GM19395 (cell line): ENCODE measurements at regions not wholly inside any gene's neighbourhood (a gene's known extent, or its start where the extent isn't known, plus 50 kb on each side); places are given as distances from the start of the nearest gene placed in this dataset.

ENCODE experiments used
- ATAC-seq: cut with Tn5 transposase; IDR thresholded peaks from one replicate; pipeline ENCODE4 v1.9.1; 2021; ENCODE audit warnings: mild to moderate bottlenecking, moderate library complexity; ENCODE audit not compliant: unreplicated experiment

DNA sequence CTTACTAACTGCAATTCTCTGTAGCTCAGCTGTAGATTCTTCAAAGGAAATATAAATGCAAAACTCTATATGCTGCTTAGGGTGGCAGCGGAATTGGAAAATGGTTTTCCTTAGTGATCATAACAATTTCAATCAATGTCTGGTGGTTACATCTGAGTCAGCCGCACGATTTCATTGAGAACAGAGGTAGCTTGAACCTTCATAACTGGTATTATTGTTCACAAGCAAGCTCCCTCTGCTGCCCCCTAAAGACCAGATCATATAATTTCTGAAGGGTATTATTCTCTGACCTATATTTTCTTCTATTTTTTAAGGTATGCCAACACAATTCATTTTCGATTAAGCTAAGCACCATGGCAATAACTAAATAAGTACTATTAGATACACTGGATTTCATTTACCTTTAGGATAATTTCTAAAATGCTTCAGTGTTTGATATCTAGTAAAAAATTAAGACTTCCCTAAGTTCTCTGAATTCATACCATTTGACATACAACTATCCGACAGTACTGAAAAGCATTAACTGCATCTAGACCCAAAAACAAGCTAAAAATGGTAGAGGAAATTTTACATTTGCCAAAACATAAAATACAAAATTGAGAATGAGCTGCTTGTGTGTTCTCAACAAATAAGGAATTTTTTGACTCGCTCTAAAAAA lies 181.1 kb upstream of the SPEF2 start:
- ATAC-seq, result no peak

DNA sequence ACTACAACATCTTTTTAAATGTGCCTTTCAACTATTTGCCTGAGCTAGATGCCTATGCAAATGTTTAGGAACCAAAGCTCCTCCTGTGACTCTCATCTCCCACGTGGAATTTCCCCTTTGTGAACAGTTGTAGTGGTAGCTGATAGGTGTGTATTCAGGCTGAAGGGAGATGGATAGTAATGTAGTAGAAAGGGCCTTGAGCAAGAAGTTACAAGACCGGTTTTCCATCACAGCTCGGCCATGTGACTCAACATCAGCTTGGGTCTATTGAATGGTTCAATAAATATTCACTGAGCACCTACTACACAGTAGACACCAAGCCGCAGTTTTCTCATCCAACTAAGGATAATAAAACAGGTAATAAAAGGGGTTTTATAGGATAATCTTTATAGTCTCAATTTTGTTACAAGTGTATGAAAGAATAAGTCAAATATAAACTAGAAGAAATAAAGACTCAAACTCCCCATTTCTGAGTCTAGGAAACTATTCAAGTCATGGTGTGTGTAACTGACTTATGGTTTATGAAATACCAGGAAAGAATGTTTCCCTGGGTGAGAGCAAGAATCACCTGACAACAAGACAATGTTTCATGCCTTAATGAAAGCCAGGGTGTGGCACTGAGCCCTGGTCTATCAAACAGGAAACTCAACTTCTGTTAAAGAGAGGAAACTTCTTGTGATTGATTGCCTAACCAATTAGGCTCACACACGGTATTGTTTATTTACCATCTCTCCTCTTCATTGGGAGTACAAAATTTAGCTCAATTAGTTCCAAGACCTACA lies 187.1 kb upstream of the SPEF2 start:
- no peak for ATAC-seq

DNA sequence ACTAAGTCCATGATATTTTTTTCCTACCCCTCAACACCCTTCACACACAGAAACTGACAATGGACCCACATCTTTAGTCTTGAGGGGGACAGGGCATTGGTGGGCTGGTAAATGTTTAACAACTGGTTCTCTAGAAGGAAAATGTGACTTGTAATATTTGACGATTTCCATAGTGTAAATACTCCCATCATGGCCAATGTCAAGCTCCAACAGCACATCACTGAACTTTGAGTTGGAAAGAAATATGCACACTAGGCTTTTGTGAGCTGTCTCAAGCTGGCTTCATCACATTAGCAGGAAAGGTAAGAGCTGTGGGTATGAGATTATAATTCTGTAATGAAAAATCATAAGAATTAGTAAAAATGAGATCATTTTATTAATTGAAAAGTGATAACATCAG lies 189.9 kb upstream of the PRLR start:
- ATAC-seq, result no peak

DNA sequence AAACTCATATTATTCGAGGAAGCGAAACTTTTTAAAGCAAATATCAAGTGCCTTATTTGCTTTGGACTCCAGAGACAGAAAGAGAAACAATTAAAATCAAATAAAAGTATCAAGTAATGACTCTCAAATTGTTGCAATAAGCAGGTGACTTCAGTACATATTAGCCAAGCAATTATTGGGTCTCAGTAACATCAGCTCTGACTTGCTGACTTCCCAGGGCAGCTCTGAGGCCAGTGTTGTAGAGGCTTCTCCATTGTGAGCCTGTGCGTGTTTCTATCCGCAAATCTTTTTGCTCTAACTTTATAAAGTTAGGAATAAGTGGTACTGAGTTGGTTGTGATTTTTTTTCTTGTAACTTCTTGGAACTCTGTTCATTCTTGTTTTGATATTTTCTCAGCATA lies 186.8 kb upstream of the PRLR start:
- no peak for ATAC-seq

DNA sequence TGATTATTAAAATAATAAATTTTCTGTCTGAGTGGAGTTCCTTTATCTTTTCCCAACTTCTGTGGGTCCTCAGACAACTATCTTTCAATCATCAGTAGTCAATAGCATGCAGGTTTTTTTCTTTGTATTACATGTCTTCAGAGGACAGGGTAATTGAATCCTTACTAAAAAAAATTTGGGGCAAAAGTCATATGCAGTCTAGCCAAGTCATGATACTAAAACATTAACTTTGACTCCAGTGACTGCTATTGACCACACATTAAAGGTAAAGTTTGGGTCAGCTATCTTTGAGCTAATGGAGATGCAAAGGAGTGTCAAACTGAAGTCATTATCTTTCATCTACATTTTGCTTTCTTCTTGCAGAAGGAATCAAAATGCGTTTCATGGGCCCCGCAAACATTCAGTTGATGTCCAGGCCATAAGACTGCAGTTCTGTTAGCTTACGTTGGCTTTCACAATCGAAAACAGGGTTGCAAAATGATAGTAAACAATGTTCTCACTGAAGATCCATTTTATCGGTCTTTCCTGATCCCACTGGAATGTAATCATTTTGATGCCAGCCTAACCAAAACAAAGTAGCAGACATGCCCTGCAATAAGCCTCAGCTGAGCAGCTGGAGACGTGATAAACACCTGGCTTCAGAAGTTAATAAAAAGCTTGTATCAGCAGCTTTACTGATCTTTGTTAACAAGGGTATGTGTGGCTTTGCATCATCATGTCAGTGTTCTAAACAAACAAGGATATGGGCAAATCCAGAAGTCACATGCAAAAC lies 186.1 kb upstream of the PRLR start:
- no peak for ATAC-seq

DNA sequence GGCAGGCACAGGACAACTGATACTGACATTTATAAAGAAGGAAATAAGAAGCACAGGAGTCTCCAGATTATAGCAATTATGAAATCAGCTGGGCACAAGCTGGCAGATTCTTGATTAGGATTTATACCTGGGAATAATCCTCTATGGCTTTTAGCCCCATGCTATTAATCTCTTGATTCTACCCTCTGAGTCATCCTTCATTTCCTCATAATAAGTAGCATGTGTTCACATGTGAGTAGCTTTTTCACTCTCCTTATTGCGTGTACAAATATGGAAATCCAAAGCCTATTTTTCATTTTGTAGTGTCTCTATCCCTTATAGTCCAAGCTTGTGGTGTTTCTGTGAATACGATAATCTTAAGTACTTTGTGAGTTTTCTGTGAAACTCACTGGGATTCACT lies 185.0 kb upstream of the PRLR start:
- no peak for ATAC-seq

DNA sequence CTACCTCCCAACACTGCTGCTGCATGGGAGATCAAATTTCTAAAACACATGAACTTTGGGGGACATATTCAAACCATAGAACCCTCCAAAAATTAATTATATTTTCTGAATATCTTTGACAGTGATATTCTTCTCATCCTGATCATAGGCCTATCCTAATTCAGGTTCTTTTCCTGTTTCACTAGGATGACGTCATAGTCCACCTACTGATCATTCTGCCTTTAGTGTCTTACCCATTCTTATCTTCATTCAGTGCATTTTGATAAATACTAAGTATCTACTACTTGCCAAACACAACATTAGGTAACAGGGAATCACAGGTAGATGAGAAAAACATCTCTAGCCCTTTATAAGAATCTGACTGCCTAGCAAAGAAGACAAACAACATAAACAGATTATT lies 179.1 kb upstream of the PRLR start:
- ATAC-seq, result no peak

DNA sequence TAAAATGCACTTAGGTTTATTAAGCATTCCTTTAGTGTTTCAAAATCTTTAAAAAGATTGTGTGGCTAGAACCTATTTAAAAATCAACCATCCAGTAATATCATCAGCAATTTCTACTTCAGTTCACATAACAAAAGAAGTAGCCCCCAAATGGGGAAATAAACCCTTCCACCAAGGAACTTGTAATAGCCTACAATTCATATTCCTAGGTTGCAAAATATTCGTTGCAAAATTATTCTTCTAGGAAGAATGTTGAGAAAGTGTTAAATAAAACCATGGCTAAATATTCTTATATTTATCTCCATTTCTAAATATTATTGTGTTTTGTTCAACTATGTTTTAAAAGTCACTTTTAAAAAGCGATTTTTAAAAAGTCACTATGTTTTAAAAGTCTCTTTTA lies 177.9 kb upstream of the PRLR start:
- no peak for ATAC-seq

DNA sequence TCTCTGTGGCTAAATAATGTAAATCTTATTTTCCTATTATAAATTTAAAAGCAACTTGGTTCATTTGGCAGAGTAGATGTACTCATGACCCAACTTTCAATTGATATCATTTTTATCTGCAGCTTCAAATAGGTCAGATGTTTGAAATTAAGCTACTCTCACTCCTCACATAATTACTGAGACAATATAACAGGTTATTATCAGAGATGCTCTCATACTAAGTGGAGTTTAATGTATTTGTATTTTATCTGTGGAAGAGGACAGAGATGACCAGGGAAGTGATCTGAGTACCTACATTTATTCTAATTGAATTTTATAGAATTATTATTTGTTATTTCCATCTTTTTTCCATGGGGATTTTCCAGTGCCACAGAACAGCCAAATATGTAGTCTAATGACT lies 177.4 kb upstream of the PRLR start:
- ATAC-seq, result no peak

DNA sequence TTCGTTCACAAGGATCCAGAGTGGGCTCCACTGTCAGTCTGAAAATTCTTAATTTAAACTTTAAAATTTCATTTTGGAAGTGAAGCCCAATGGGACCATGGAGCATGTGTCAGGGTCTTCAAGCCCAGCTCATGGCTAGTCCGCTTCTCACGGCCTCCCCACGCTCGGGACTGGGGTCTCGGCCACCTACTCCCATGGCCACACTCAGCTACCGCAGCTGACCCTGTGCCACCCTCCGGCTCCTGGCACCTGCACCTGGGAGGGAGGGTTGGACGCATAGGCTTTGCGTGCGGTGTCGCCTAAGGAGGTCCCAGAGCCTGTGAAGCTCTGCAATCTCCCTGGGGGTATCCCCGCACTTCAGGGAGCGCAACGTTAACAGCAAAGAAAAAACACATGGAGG lies 175.7 kb upstream of the PRLR start:
- ATAC-seq, result no peak

DNA sequence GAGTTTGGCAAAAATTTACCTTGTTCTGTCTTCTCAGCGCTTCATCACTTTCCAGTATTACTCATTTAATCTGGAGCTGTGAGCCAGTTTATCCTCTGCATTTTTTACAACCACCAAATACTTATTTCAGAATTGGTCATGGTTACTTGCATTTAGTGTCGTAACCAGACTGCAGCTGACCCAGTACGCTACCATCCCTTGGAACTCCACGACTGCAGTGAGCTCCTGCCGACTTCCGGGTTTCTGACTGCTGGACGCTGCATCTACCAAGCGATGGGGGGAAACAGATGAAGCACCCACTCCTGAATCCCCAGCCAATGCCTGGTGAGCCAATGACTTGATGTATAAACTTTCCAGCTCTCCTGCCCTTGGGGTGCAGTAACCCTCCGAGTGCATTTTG lies 174.4 kb upstream of the PRLR start:
- no peak for ATAC-seq

DNA sequence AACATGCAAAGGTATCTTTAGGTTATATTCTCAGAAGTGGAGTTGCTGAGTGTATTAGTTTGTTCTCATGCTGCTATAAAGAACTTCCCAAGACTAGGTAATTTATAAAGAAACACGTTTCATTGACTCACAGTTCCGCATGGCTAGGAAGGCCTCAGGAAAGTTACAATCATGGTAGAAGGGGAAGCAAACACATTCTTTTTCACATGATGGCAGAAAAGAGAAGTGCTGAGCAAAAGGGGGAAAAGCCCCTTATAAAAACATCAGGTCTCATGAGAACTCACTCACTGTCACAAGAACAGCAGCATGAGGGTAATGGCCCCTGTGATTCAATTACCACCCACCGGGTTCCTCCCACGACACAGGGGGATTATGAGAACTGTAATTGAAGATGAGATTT lies 163.6 kb upstream of the PRLR start:
- ATAC-seq, result no peak

DNA sequence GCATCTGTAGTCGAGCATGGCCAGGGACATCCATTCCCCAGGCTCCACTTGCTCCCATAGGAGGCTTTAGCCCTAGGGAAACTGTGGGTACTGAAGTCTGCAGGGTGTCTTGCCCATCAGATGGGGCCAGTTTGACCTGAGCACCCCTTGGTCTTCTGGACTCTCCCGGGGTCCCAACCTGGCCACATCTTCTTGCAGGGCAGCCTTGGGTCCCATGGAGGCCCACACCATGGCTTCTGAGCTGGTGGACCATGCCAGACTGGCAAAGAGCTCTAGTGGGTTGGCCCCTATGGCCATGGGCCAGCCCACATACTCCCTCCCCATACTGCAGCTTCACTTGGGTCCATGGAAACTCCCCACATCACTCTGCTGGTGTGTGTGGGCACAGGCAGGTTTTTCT lies 154.4 kb upstream of the PRLR start:
- no peak for ATAC-seq

DNA sequence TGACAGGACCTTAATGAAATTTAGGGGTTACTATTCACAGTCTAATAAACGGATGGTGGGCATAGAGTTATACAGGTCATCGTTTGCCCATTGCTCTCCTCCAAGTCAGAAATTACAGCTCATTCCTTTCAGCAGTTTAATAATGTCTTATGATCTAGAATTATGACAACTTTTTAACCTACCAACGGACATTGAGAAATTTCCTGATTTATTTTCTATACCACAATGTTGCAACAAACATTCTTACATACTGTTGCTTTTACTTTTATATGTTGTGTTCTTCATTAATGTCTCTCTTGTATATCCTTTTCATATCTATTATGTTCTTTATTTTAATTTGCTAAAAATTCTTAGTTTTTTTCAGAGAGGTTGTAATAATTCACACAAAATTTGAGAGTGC lies 152.8 kb upstream of the PRLR start:
- no peak for ATAC-seq

DNA sequence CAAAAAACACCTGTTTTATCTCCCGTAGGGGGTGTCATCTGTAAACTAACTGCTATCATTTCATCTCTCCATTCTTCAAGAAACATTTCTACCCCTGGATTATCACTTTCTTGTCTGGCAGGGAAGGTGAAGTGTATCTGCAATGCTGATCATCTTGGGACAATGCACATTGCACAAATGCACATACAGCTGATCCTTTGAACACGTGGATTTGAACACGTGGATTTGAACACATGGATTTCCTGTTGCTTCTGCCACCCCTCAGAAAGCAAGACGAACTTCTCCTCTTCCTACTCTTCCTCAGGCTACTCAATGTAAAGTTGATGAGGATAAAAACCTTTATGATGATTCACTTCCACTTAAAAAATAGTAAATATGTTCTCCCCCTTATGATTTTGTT lies 147.4 kb upstream of the PRLR start:
- no peak for ATAC-seq

DNA sequence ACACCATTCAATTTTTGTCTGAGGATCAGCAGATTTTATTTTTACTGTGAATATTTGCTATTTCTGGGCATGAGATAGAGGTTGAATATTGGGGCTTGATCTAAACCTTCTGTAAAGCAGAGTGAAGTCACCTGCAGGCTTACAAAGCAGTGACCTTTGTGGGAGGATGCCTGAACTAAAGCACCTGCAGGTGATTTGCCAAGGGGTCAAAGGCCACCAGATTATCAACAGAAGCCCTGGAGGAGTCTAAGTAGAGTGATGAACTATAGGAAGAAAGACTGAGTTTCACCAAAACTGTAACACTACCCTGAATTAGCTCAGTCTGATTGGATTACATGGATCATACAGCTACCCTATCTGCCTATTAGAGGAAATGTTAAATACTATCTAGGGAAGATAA lies 144.3 kb upstream of the PRLR start:
- no peak for ATAC-seq

DNA sequence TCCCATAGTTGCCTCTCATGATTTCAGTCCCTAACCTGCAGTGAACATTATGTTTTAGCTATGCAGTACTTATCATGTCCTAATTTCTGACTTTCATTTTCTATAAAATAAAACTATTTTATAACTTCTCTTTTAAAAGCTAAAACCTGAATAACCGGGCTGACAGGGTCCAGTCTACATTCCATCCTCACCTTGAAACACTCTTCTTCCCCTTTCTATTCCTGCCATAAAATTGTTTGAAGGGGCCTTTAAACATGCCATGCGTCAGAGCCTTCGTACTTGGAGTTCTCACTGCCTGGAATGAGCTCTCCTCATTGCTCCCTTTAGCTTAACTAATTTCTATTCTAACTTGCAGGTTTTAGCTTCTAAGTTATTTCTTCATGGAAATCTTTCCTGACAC lies 143.0 kb upstream of the PRLR start:
- ATAC-seq, result no peak

DNA sequence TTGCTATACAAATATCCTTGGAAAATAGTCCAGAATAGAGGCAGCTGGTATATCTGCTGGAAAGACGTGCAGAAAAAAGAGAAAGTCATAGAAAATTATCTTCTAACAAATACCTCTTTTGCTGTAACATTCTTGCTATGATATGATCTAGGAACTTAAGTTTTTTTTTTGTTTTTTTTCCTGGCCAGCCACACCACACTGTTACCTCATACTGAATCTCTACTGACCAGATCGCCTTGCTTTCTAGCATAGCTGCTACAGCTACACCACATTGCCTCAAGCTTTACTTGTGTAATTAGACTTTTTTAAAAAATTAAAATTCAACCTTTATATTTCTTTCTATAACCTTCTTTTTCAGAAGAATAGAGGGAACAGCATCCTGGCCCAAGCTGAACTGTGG lies 142.2 kb upstream of the PRLR start:
- ATAC-seq, result no peak

DNA sequence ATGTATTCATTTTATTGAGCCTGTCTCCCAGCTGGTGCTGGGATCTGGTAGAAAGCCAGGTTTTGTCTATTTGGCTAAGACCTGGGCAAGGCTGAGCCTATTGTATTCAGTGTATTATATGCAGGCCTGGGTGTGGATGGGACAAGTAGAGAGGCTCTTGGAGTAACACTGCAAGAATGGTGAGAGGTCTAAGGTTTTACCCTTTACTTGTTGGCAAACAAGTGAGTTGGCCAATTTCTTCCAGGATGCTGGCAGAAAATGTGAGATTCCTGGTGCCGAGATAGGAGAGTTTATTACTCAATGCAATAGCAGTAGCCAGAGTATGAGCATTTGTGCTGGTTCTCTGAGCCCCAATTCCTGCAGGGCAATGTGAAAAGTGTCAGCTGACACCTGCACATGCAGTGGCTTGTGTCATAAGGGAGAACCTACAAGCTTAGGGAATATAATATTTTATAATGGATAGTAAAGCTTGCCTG lies 141.7 kb upstream of the PRLR start:
- no peak for ATAC-seq

DNA sequence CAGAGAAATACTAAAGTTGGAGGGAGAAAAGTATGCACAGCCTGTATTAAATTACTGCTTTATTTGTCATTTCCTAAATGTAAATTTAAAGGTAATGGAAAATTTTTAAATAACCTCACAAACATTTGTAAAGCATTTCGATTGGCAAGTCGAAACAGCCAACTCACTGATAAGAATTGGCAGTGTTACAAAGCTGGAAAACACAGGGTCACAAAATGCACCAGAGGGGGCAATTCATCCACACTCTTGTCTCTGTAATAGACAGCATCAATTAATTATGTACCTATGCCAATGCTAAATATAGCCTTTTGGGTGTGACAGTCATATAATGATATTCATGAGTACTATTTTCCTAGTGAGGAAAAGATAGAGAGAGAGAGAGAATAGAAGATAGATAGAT lies 140.6 kb upstream of the PRLR start:
- ATAC-seq, result no peak

DNA sequence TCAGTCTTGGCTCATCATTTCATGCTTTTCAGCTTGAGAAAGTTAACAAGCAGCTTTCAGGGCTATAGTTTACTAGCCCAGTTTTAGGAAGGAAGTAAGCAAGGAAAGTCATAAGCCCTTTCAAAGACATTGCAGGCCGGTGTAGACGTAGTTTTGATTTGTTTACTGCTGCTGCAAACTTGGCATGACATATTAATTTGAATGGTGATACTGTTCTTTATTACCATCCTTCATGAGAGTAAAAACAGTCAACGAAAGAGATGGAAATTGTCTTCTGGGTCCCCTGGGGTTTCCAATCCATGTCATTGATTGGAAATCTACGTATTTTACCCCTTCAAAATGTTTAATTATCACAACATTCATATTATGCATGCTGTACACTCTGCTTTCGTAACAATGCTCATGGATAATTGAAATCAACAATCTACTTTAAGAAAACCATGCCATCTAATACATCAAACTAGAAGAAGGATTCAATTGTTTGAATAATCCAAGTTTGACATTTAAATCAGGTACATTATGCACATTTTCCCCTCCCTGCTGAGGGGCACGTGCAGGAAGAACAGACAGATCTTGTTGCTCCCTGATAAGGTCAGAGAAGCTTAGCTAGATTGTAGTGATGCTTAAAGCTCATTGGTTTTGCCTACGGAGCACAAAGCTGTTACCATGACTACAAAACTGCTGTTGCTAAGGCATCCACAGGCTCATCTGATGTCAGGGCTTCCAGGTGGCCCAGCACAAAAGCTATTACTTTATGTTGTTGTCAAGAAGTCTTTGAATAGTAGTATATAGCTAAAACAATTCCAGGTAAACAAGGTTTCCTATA lies 139.9 kb upstream of the PRLR start:
- ATAC-seq, result no peak
